NB4 (cell line): ENCODE measurements at regions not wholly inside any gene's neighbourhood (a gene's known extent, or its start where the extent isn't known, plus 50 kb on each side); places are given as distances from the start of the nearest gene placed in this dataset.

Experiments
- TF ChIP-seq, protein P1 (sequence below): IDR thresholded peaks from one replicate; pipeline ENCODE4 v1.5.1; 2012; ENCODE audit warnings: low read depth, low read length
- TF ChIP-seq, protein P2 (sequence below): IDR thresholded peaks from 2 replicates; pipeline ENCODE4 v1.6.1; 2011; ENCODE audit warnings: low read depth, low read length

DNA sequence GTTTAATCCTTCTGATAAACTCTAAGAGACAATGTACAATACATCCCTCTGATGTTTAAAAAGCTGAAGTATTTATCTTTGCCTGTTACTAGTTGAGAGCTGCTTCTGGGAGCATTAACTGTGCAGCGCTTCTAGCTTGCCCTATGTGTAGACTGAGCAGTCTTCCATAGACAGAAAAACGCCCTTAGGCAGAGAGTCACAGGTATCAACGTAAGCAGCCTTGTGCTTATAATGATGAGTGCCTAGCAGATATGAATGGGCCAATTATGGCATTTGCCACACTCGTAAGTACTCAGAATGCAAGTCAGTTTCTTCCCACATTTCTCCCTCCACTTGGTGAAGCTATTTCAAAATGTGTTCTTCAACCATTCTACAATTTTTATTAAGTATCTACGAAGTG is 731.1 kb upstream of the SLC8A1 start:
- TF ChIP-seq, protein P1, sequence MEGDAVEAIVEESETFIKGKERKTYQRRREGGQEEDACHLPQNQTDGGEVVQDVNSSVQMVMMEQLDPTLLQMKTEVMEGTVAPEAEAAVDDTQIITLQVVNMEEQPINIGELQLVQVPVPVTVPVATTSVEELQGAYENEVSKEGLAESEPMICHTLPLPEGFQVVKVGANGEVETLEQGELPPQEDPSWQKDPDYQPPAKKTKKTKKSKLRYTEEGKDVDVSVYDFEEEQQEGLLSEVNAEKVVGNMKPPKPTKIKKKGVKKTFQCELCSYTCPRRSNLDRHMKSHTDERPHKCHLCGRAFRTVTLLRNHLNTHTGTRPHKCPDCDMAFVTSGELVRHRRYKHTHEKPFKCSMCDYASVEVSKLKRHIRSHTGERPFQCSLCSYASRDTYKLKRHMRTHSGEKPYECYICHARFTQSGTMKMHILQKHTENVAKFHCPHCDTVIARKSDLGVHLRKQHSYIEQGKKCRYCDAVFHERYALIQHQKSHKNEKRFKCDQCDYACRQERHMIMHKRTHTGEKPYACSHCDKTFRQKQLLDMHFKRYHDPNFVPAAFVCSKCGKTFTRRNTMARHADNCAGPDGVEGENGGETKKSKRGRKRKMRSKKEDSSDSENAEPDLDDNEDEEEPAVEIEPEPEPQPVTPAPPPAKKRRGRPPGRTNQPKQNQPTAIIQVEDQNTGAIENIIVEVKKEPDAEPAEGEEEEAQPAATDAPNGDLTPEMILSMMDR = no peak
- TF ChIP-seq, protein P2, sequence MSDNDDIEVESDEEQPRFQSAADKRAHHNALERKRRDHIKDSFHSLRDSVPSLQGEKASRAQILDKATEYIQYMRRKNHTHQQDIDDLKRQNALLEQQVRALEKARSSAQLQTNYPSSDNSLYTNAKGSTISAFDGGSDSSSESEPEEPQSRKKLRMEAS = no peak
